IPS-NIHi11 (cell line): ENCODE measurements at regions not wholly inside any gene's neighbourhood (a gene's known extent, or its start where the extent isn't known, plus 50 kb on each side); places are given as distances from the start of the nearest gene placed in this dataset.
"Not testable (repeated sequence)": the region's sequence is repeated elsewhere in the genome, so short reads cannot be mapped to it uniquely, and the experiment has no call there.

Experiments
- DNase-seq: peaks from one replicate; pipeline ENCODE4 v3.0.0; 2012; ENCODE audit warnings: mixed read lengths, low spot score

- DNase-seq = no peak
Measured at GRCh38 chr18:76307293-76307690, 187.8 kb downstream of the ZNF516 start.

- peak; percentile 44 for DNase-seq
Measured at GRCh38 chr18:76306685-76307292, 188.3 kb downstream of the ZNF516 start.

- no peak for DNase-seq
Measured at GRCh38 chr18:76285866-76286265, 209.2 kb downstream of the ZNF516 start.

- DNase-seq = no peak
Measured at GRCh38 chr18:76281565-76281964, 213.5 kb downstream of the ZNF516 start.

- DNase-seq = no peak
Measured at GRCh38 chr18:76277801-76278200, 217.2 kb downstream of the ZNF516 start.

GRCh38 chr18:76275727-76276313, 219.2 kb downstream of the ZNF516 start:
- no peak for DNase-seq

GRCh38 chr18:76274468-76275289, 220.4 kb downstream of the ZNF516 start:
- peak; percentile 65 for DNase-seq

GRCh38 chr18:76273956-76274355, 221.1 kb downstream of the ZNF516 start:
- DNase-seq = no peak

- no peak for DNase-seq
Measured at GRCh38 chr18:76273036-76273545, 222.0 kb downstream of the ZNF516 start.

GRCh38 chr18:76267423-76267822, 227.6 kb downstream of the ZNF516 start:
- DNase-seq = not testable (repeated sequence)

GRCh38 chr18:76266236-76266991, 228.6 kb downstream of the ZNF516 start:
- no peak for DNase-seq

- no peak for DNase-seq
Measured at GRCh38 chr18:76265497-76266235, 229.4 kb downstream of the ZNF516 start.

- DNase-seq = no peak
Measured at GRCh38 chr18:76264876-76265250, 230.2 kb downstream of the ZNF516 start.

GRCh38 chr18:76264198-76264875, 230.7 kb downstream of the ZNF516 start:
- no peak for DNase-seq

GRCh38 chr18:76263046-76264005, 231.7 kb downstream of the ZNF516 start:
- DNase-seq = no peak

- DNase-seq = peak; percentile 30
Measured at GRCh38 chr18:76260941-76261472, 234.0 kb downstream of the ZNF516 start.

GRCh38 chr18:76259711-76260110, 235.3 kb downstream of the ZNF516 start:
- DNase-seq = no peak

GRCh38 chr18:76259096-76259495, 235.9 kb downstream of the ZNF516 start:
- DNase-seq = peak; percentile 39

GRCh38 chr18:76258209-76258608, 236.8 kb downstream of the ZNF516 start:
- no peak for DNase-seq
